GDM1 (cell line): ENCODE measurements at regions not wholly inside any gene's neighbourhood (a gene's known extent, or its start where the extent isn't known, plus 50 kb on each side); places are given as distances from the start of the nearest gene placed in this dataset.
"Not testable (repeated sequence)": the region's sequence is repeated elsewhere in the genome, so short reads cannot be mapped to it uniquely, and the experiment has no call there.

Source experiments
- DNase-seq: peaks from one replicate; lab custom pipeline; 2025; lab: John Stamatoyannopoulos, UW

GRCh38 chr12:56872366-56872765 lies 61.8 kb downstream of the SDR9C7 start:
- no peak for DNase-seq

GRCh38 chr12:56867216-56867615 lies 67.0 kb downstream of the SDR9C7 start:
- DNase-seq: no peak

- DNase-seq: no peak
Observed at GRCh38 chr12:56866493-56866892, 67.7 kb downstream of the SDR9C7 start.

- no peak for DNase-seq
Observed at GRCh38 chr12:56864318-56864717, 69.9 kb downstream of the SDR9C7 start.

GRCh38 chr12:56863789-56864188 lies 70.4 kb downstream of the SDR9C7 start:
- no peak for DNase-seq

GRCh38 chr12:56862264-56862663 lies 71.9 kb downstream of the SDR9C7 start:
- no peak for DNase-seq

- DNase-seq: not testable (repeated sequence)
Observed at GRCh38 chr12:56853392-56853978, 80.7 kb downstream of the SDR9C7 start.

GRCh38 chr12:56851462-56851861 lies 82.7 kb downstream of the SDR9C7 start:
- DNase-seq: no peak

- DNase-seq: no peak
Observed at GRCh38 chr12:56840922-56841321, 77.8 kb downstream of the HSD17B6 start.

- peak; percentile 65 for DNase-seq
Observed at GRCh38 chr12:56839915-56840325, 76.8 kb downstream of the HSD17B6 start.

- DNase-seq: no peak
Observed at GRCh38 chr12:56839489-56839848, 76.3 kb downstream of the HSD17B6 start.

GRCh38 chr12:56838621-56839488 lies 75.7 kb downstream of the HSD17B6 start:
- DNase-seq: no peak
